ENCODE measurements at regions not wholly inside any gene's neighbourhood (a gene's known extent, or its start where the extent isn't known, plus 50 kb on each side); places are given as distances from the start of the nearest gene placed in this dataset.

DNA sequence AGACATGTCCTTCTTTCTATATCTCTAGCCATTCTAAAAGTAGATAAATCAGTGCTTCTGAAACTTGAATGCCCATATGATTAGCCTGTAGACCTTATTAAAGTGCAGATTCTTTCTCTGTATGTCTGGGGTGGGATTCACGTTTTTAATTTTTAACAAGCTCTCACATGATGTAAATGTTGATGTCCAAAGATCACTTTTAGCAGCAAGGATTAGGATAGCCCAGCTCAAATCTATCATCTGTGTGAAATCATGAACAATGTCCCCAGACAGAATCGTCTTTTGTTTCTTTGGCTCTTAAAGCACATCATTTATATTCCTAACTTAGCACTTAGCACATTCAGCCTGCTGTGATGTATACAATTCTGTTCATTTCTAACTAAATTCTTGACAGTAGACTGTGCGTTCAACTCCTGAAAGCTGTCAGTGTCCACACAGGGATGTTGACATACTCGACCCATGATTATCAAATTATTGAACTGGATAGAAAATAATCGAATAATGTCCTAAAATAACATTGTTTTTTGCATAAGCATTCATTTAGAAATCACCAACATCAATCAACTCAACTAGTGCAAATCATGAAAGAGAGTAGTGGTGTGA lies 102.1 kb upstream of the MLIP start:
- H4K20me1 ChIP-seq (ENCODE audit: insufficient read depth, low read length): no peaks in the 10 kb centered on the region
- H3K36me3 Mint-ChIP-seq (ENCODE audit: low read depth, unreplicated experiment): no peaks in the 10 kb centered on the region
- FAIRE-seq (no peak), DNase-seq (ENCODE audit: low read depth) (no peak)
- no peak overlapping the region for H3K4me3 ChIP-seq (ENCODE audit: insufficient read depth, low read depth, low read length)
- H3K9me3 ChIP-seq (ENCODE audit: insufficient read depth, low read depth, low read length): no peaks in the 10 kb centered on the region
- no peaks in the 10 kb centered on the region for H3K4me1 ChIP-seq (ENCODE audit: insufficient read depth, low read length)
- H3K9me3 Mint-ChIP-seq (ENCODE audit: unreplicated experiment): no peaks in the 10 kb centered on the region
- H3K9ac ChIP-seq (ENCODE audit: low read length): no peak overlapping the region
- TF ChIP-seq EZH2 (IDR thresholded peaks at IDR 0.05; ENCODE audit: insufficient read depth, low read length) (no peak), CTCF (IDR thresholded peaks at IDR 0.05; ENCODE audit: insufficient read depth, low read depth, low read length) (no peak)
- H3K27me3 ChIP-seq (ENCODE audit: insufficient read depth, low read length): no peaks in the 10 kb centered on the region
- H3K27ac Mint-ChIP-seq (ENCODE audit: unreplicated experiment): no peak overlapping the region
- H3K27me3 Mint-ChIP-seq (ENCODE audit: low read depth, unreplicated experiment): no peaks in the 10 kb centered on the region
- no peaks in the 10 kb centered on the region for H3K79me2 ChIP-seq (ENCODE audit: insufficient read depth, low read length)
- H2AFZ ChIP-seq (ENCODE audit: low read depth, low read length): no peak overlapping the region
- H3K4me1 Mint-ChIP-seq (ENCODE audit: low read depth, unreplicated experiment): no peaks in the 10 kb centered on the region
- no peak overlapping the region for H3K27ac ChIP-seq (ENCODE audit: low read depth, low read length)
- no peak overlapping the region for H3K4me2 ChIP-seq (ENCODE audit: low read length)
- H3K4me3 Mint-ChIP-seq (ENCODE audit: unreplicated experiment): no peak overlapping the region
- no peaks in the 10 kb centered on the region for H3K36me3 ChIP-seq (ENCODE audit: insufficient read depth, low read length)

DNA sequence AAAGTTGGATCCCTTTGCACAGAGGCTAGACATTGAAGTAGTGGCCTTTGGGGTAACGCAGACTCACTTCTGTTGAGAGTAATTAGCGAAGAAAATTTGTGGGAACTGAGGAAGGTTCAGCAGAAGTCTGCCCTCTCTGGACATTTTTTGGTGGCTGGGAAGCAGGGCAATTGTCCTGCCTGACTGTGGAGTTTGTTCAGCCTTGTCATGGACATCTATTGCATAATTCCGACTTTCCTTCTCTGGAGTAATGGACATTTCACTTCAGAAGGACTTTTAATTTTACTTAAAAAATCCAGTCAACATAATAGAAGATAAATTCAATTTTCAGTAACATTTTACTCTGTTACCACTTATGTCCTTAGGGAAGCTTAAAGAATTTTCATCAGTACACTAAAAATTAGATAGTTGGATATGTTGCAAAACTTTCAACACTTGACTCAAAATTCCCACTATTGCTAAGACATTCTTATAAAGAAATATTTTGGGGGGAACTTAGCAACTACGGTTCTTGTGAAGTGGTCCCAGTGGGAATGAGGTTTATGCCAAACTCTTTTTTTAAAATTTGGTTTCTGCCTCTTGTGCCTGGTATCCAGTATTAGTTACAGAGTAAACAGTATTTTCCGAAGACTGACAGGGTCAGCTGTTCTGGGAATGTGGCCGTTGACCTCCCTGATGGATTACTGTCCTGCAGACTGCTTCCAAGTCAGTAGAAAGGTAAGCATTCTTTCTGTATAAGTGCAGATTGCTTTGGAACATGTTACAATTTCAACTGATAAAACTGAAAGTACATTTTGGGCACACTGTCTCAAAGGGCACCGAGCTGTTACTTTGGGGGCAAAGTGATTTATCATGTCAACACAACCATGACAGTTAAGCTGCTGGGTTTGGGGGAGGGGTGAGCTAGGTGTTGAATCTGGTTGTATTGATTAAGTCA lies 100.6 kb upstream of the MLIP start:
- Mint-ChIP-seq H3K9me3 (ENCODE audit: unreplicated experiment) (no peaks in the 10 kb centered on the region), H3K36me3 (ENCODE audit: low read depth, unreplicated experiment) (no peaks in the 10 kb centered on the region), H3K27ac (ENCODE audit: unreplicated experiment) (no peak overlapping the region), H3K4me3 (ENCODE audit: unreplicated experiment) (no peak overlapping the region), H3K4me1 (ENCODE audit: low read depth, unreplicated experiment) (no peaks in the 10 kb centered on the region), H3K27me3 (ENCODE audit: low read depth, unreplicated experiment) (no peaks in the 10 kb centered on the region)
- no peaks in the 10 kb centered on the region for H3K9me3 ChIP-seq (ENCODE audit: insufficient read depth, low read depth, low read length)
- no peak overlapping the region for H3K9ac ChIP-seq (ENCODE audit: low read length)
- H3K36me3 ChIP-seq (ENCODE audit: insufficient read depth, low read length): no peaks in the 10 kb centered on the region
- no peaks in the 10 kb centered on the region for H3K4me1 ChIP-seq (ENCODE audit: insufficient read depth, low read length)
- H3K4me2 ChIP-seq (ENCODE audit: low read length): no peak overlapping the region
- no peaks in the 10 kb centered on the region for H4K20me1 ChIP-seq (ENCODE audit: insufficient read depth, low read length)
- H2AFZ ChIP-seq (ENCODE audit: low read depth, low read length): no peak overlapping the region
- no peaks in the 10 kb centered on the region for H3K27me3 ChIP-seq (ENCODE audit: insufficient read depth, low read length)
- no peak for DNase-seq (ENCODE audit: low read depth)
- H3K79me2 ChIP-seq (ENCODE audit: insufficient read depth, low read length): no peaks in the 10 kb centered on the region
- TF ChIP-seq EZH2 (IDR thresholded peaks at IDR 0.05; ENCODE audit: insufficient read depth, low read length): no peak
- TF ChIP-seq CTCF (IDR thresholded peaks at IDR 0.05; ENCODE audit: insufficient read depth, low read depth, low read length): no peak
- no peak overlapping the region for H3K4me3 ChIP-seq (ENCODE audit: insufficient read depth, low read depth, low read length)
- FAIRE-seq: no peak
- H3K27ac ChIP-seq (ENCODE audit: low read depth, low read length): no peak overlapping the region

DNA sequence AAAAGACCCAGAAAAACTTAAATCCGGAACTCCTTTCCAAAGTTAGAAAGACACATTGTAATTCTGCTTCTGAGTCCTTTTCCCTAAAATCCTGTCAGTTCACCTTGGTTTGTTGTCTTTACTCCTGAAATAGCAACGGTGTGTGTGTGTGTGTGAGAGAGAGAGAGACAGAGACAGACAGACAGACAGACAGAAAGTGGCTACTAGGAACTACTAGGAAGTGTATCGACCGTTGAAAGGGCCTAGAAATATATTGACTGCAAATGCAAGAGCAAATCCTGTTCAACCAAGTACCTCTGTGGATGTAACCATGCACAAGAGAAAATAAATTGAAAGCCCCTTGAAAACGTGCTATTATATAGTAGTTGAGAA lies 100.0 kb upstream of the MLIP start:
- no peak overlapping the region for H3K27ac Mint-ChIP-seq (ENCODE audit: unreplicated experiment)
- no peaks in the 10 kb centered on the region for H3K9me3 Mint-ChIP-seq (ENCODE audit: unreplicated experiment)
- TF ChIP-seq CTCF (IDR thresholded peaks at IDR 0.05; ENCODE audit: insufficient read depth, low read depth, low read length) (no peak), EZH2 (IDR thresholded peaks at IDR 0.05; ENCODE audit: insufficient read depth, low read length) (no peak)
- DNase-seq (ENCODE audit: low read depth): no peak
- no peak overlapping the region for H3K4me2 ChIP-seq (ENCODE audit: low read length)
- H2AFZ ChIP-seq (ENCODE audit: low read depth, low read length): no peak overlapping the region
- no peak overlapping the region for H3K4me3 ChIP-seq (ENCODE audit: insufficient read depth, low read depth, low read length)
- no peak overlapping the region for H3K4me3 Mint-ChIP-seq (ENCODE audit: unreplicated experiment)
- no peak overlapping the region for H3K9ac ChIP-seq (ENCODE audit: low read length)
- H3K36me3 Mint-ChIP-seq (ENCODE audit: low read depth, unreplicated experiment): no peaks in the 10 kb centered on the region
- no peaks in the 10 kb centered on the region for H3K27me3 Mint-ChIP-seq (ENCODE audit: low read depth, unreplicated experiment)
- FAIRE-seq: no peak
- no peaks in the 10 kb centered on the region for H3K27me3 ChIP-seq (ENCODE audit: insufficient read depth, low read length)
- no peaks in the 10 kb centered on the region for H3K9me3 ChIP-seq (ENCODE audit: insufficient read depth, low read depth, low read length)
- H3K36me3 ChIP-seq (ENCODE audit: insufficient read depth, low read length): no peaks in the 10 kb centered on the region
- no peaks in the 10 kb centered on the region for H3K4me1 Mint-ChIP-seq (ENCODE audit: low read depth, unreplicated experiment)
- no peaks in the 10 kb centered on the region for H3K4me1 ChIP-seq (ENCODE audit: insufficient read depth, low read length)
- H3K27ac ChIP-seq (ENCODE audit: low read depth, low read length): no peak overlapping the region
- H3K79me2 ChIP-seq (ENCODE audit: insufficient read depth, low read length): no peaks in the 10 kb centered on the region
- H4K20me1 ChIP-seq (ENCODE audit: insufficient read depth, low read length): no peaks in the 10 kb centered on the region

All from astrocyte (in vitro differentiated cells and primary cell).